NB4 (cell line): ENCODE measurements at regions not wholly inside any gene's neighbourhood (a gene's known extent, or its start where the extent isn't known, plus 50 kb on each side); places are given as distances from the start of the nearest gene placed in this dataset.

Experiments
- DNase-seq: peaks from one replicate; pipeline ENCODE4 v3.0.0; 2010; ENCODE audit warnings: low read depth
- H3K4me3 ChIP-seq: one replicate; pipeline ENCODE4 v1.5.1; 2011; ENCODE audit warnings: mild to moderate bottlenecking, low read depth, low read length, moderate library complexity
- MYC ChIP-seq: IDR thresholded peaks from 2 replicates; pipeline ENCODE4 v1.6.1; 2011; ENCODE audit warnings: low read depth, low read length
- POLR2A ChIP-seq: IDR thresholded peaks from 2 replicates; pipeline ENCODE4 v1.6.1; 2011; ENCODE audit warnings: mild to moderate bottlenecking; ENCODE audit not compliant: insufficient read length; ENCODE audit errors: extremely low read depth
- TF ChIP-seq, protein P1 (sequence below): IDR thresholded peaks from one replicate; pipeline ENCODE4 v1.5.1; 2012; ENCODE audit warnings: low read depth, low read length
- TF ChIP-seq, protein P2 (sequence below): IDR thresholded peaks from 2 replicates; pipeline ENCODE4 v1.6.1; 2011; ENCODE audit warnings: low read depth, low read length

GRCh38 chr15:69836048-69836447 is 261.7 kb downstream of the TLE3 start:
- H3K4me3 ChIP-seq: no peak overlapping the region
- TF ChIP-seq MYC: no peak
- TF ChIP-seq, protein P1, sequence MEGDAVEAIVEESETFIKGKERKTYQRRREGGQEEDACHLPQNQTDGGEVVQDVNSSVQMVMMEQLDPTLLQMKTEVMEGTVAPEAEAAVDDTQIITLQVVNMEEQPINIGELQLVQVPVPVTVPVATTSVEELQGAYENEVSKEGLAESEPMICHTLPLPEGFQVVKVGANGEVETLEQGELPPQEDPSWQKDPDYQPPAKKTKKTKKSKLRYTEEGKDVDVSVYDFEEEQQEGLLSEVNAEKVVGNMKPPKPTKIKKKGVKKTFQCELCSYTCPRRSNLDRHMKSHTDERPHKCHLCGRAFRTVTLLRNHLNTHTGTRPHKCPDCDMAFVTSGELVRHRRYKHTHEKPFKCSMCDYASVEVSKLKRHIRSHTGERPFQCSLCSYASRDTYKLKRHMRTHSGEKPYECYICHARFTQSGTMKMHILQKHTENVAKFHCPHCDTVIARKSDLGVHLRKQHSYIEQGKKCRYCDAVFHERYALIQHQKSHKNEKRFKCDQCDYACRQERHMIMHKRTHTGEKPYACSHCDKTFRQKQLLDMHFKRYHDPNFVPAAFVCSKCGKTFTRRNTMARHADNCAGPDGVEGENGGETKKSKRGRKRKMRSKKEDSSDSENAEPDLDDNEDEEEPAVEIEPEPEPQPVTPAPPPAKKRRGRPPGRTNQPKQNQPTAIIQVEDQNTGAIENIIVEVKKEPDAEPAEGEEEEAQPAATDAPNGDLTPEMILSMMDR: no peak
- no peak for DNase-seq

GRCh38 chr15:69836526-69837230 is 261.0 kb downstream of the TLE3 start:
- DNase-seq: no peak
- H3K4me3 ChIP-seq: no peak overlapping the region
- TF ChIP-seq MYC (no peak), POLR2A (no peak)
- TF ChIP-seq, protein P2, sequence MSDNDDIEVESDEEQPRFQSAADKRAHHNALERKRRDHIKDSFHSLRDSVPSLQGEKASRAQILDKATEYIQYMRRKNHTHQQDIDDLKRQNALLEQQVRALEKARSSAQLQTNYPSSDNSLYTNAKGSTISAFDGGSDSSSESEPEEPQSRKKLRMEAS: no peak
- TF ChIP-seq, protein P1: no peak

- no peak for DNase-seq
- TF ChIP-seq, protein P1: no peak
- TF ChIP-seq POLR2A (no peak), MYC (no peak)
- TF ChIP-seq, protein P2: no peak
- H3K4me3 ChIP-seq: no peak overlapping the region
Measured at GRCh38 chr15:69838338-69838737, 259.4 kb downstream of the TLE3 start.

DNA sequence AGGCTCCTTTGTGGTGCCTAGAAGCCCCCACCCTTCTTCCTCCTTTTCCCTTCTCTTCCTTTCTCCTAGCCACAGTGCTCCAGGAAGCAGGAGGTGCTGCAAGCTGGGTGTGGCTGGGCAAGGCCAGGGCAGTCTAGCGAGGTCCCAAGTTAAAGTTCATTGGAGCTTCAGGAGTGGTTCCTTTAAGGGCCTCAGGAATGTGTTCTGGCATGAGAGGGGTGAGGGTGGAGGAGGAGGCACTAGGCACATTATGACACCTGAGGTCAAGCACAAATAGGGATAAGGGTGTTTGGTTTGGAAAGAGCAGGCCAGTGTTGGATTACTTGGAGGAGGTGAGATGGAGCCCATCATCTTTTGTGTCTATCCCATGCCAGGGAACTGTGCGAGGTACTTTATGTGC is 258.7 kb downstream of the TLE3 start:
- no peak for TF ChIP-seq MYC
- TF ChIP-seq, protein P1: no peak
- TF ChIP-seq POLR2A: no peak
- TF ChIP-seq, protein P2: no peak
- no peak overlapping the region for H3K4me3 ChIP-seq
- DNase-seq: no peak

DNA sequence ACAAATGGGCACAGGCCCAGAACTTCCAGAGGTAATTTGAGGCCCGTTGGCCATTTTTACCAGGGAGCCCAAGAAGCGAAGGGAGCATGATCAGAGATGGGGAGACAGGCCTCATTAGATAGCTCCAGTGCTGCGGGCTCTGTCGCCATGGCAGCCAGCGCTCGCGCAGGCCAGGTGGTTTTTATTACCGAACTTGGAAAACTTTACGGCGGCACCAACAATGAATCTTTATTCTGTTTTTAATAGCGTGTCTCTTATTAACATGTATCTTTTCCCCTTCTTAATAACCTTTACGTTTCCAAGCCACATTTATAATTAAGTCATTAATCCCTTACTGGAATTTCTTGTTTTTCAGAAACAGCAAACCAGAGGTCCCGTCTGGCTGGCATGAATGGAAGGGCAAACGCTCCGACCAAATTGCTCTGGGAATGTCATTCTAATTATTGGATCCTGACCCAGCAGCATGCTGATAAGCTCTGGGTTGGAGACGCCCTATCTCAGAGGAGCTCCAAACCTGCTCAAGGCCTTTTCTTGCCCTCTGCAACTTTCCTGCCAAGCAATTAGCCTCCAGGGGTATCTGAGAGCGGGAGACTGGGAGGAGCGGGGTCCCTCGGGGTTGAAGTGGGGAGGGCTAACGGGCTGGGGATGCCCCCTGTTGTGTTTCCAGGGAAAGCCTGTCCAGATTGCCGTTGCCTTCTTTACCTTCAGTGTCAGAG is 256.4 kb downstream of the TLE3 start:
- no peak for DNase-seq
- no peak overlapping the region for H3K4me3 ChIP-seq
- TF ChIP-seq, protein P2: no peak
- no peak for TF ChIP-seq POLR2A
- TF ChIP-seq, protein P1: no peak
- no peak for TF ChIP-seq MYC
